H1 (cell line): ENCODE measurements at regions not wholly inside any gene's neighbourhood (a gene's known extent, or its start where the extent isn't known, plus 50 kb on each side); places are given as distances from the start of the nearest gene placed in this dataset.
"Not testable (repeated sequence)": the region's sequence is repeated elsewhere in the genome, so short reads cannot be mapped to it uniquely, and the experiment has no call there.

Experiments used
- CTCF ChIA-PET: fragments of 300-600 bp; sonication (Branson Sonifier 250); formaldehyde crosslinking; loops from one replicate; lab custom pipeline; 2021; ENCODE audit not compliant: partially characterized antibody; lab: Charles Lee
- POLR2A ChIA-PET: fragments of 300-600 bp; sonication (Branson Sonifier 250); formaldehyde crosslinking; loops from one replicate; lab custom pipeline; 2021; ENCODE audit warnings: inconsistent platforms; ENCODE audit not compliant: partially characterized antibody; lab: Charles Lee
- DNase-seq, 2 experiments: peaks; one replicate each; pipeline versions ENCODE4 v3.0.0 to v3.0.0-alpha.2; 2010 to 2022; ENCODE audit warnings: low spot score in 2 of 2, low read depth in 1 of 2, mixed read lengths in 1 of 2
- FAIRE-seq: peaks from 2 replicates; lab custom pipeline; 2011; peaks lifted over from hg19 to GRCh38; lab: Jason Lieb, UNC
- H2AFZ ChIP-seq: 2 replicates; pipeline ENCODE4 v1.8.1; 2012; ENCODE audit warnings: low read length, inconsistent platforms
- H2AK5ac ChIP-seq: 2 replicates; pipeline ENCODE4 v1.6.1; 2013; ENCODE audit warnings: low read depth, low read length
- H2BK120ac ChIP-seq: replicated peaks from 2 replicates; pipeline ENCODE3; 2013; ENCODE audit warnings: low read depth, low read length, inconsistent platforms
- H2BK12ac ChIP-seq: 2 replicates; pipeline ENCODE4 v1.6.1; 2013; ENCODE audit warnings: low read depth, low read length
- H2BK15ac ChIP-seq: 2 replicates; pipeline ENCODE4 v1.6.1; 2013; ENCODE audit warnings: low read length
- H2BK20ac ChIP-seq: 2 replicates; pipeline ENCODE4 v1.6.1; 2013; ENCODE audit warnings: low read length
- H2BK5ac ChIP-seq: 2 replicates; pipeline ENCODE4 v1.6.1; 2013; ENCODE audit warnings: low read depth, low read length
- H3K14ac ChIP-seq: 2 replicates; pipeline ENCODE4 v1.6.1; 2013; ENCODE audit warnings: inconsistent platforms; ENCODE audit not compliant: insufficient read length
- H3K18ac ChIP-seq: 2 replicates; pipeline ENCODE4 v1.6.1; 2013; ENCODE audit warnings: low read length; ENCODE audit errors: extremely low read depth
- H3K23ac ChIP-seq: 2 replicates; pipeline ENCODE4 v1.6.1; 2013; ENCODE audit warnings: inconsistent platforms; ENCODE audit not compliant: insufficient read length
- H3K23me2 ChIP-seq: 2 replicates; pipeline ENCODE4 v1.6.1; 2013; ENCODE audit warnings: low read depth, low read length
- H3K27ac ChIP-seq: 2 replicates; pipeline ENCODE4 v1.6.1; 2011; ENCODE audit warnings: low read depth, low read length, inconsistent platforms
- H3K27me3 ChIP-seq, 4 experiments: replicated peaks in 1 of 4; 1 replicate in 1 of 4; 2 replicates in 3 of 4; pipeline versions ENCODE4 v1.6.1 to v1.8.1; 2011 to 2013; ENCODE audit warnings: low read length in 3 of 4, mild to moderate bottlenecking in 3 of 4, inconsistent platforms in 2 of 4, mixed read lengths in 2 of 4, moderate library complexity in 1 of 4; ENCODE audit not compliant: control insufficient read depth in 3 of 4, insufficient read depth in 3 of 4; ENCODE audit errors: extremely low read depth in 1 of 4
- H3K36me3 ChIP-seq, 4 experiments: 2 replicates each; pipeline versions ENCODE4 v1.6.1 to v1.8.1; 2011 to 2013; ENCODE audit warnings: mild to moderate bottlenecking in 4 of 4, low read length in 3 of 4, moderate library complexity in 2 of 4, control low read depth in 1 of 4, inconsistent platforms in 1 of 4; ENCODE audit not compliant: insufficient read depth in 4 of 4, control insufficient read depth in 2 of 4
- H3K4ac ChIP-seq: replicated peaks from 2 replicates; pipeline ENCODE3; 2013; ENCODE audit warnings: low read length, low read depth, mixed read lengths, inconsistent platforms; ENCODE audit not compliant: insufficient read length
- H3K4me1 ChIP-seq, 4 experiments: replicated peaks in 1 of 4; 1 replicate in 1 of 4; 2 replicates in 3 of 4; pipeline versions ENCODE4 v1.6.1 to v1.8.1; 2011 to 2013; ENCODE audit warnings: low read length in 3 of 4, inconsistent platforms in 2 of 4, mixed read lengths in 1 of 4; ENCODE audit not compliant: insufficient read depth in 4 of 4, control insufficient read depth in 3 of 4
- H3K4me2 ChIP-seq, 2 experiments: 2 replicates each; pipeline versions ENCODE4 v1.6.1 to v1.8.1; 2011 to 2013; ENCODE audit warnings: low read depth in 2 of 2, low read length in 2 of 2, control low read depth in 1 of 2, inconsistent platforms in 1 of 2, mild to moderate bottlenecking in 1 of 2; ENCODE audit not compliant: insufficient read depth in 1 of 2
- H3K4me3 ChIP-seq, 4 experiments: fragments of 200-600, 300-600 bp in 1 of 4; sonication (generic), shearing (Covaris generic), sonication (Bioruptor Twin) in 1 of 4; 2 replicates each; pipeline versions ENCODE4 v1.5.1 to v1.8.1; 2011 to 2016; ENCODE audit warnings: low read length in 4 of 4, low read depth in 3 of 4, control low read depth in 2 of 4, inconsistent platforms in 2 of 4, mild to moderate bottlenecking in 2 of 4, mixed read lengths in 1 of 4, moderate library complexity in 1 of 4; ENCODE audit not compliant: insufficient read depth in 2 of 4; ENCODE audit errors: extremely low read depth in 1 of 4
- H3K56ac ChIP-seq: replicated peaks from 2 replicates; pipeline ENCODE3; 2013; ENCODE audit warnings: low read depth, mild to moderate bottlenecking, mixed read lengths, low read length, inconsistent platforms; ENCODE audit not compliant: insufficient read length
- H3K79me1 ChIP-seq: 2 replicates; pipeline ENCODE4 v1.6.1; 2013; ENCODE audit warnings: low read depth, low read length, control low read depth
- H3K79me2 ChIP-seq, 2 experiments: 2 replicates each; pipeline versions ENCODE4 v1.6.1 to v1.8.1; 2012 to 2013; ENCODE audit warnings: low read length in 2 of 2, mild to moderate bottlenecking in 2 of 2, inconsistent platforms in 1 of 2; ENCODE audit not compliant: insufficient read depth in 2 of 2, control insufficient read depth in 1 of 2
- H3K9ac ChIP-seq, 4 experiments: replicated peaks in 1 of 4; 1 replicate in 1 of 4; 2 replicates in 3 of 4; pipeline versions ENCODE4 v1.6.1 to v1.8.1; 2011 to 2013; ENCODE audit warnings: low read depth in 3 of 4, low read length in 3 of 4, control low read depth in 2 of 4, mild to moderate bottlenecking in 2 of 4, moderate library complexity in 2 of 4, inconsistent platforms in 1 of 4; ENCODE audit errors: extremely low read depth in 1 of 4
- H3K9me3 ChIP-seq, 2 experiments: 2 replicates each; pipeline versions ENCODE4 v1.6.1 to v1.8.1; 2012 to 2013; ENCODE audit warnings: mild to moderate bottlenecking in 2 of 2, moderate library complexity in 2 of 2, control low read depth in 1 of 2, inconsistent platforms in 1 of 2, low read depth in 1 of 2, low read length in 1 of 2, mixed read lengths in 1 of 2; ENCODE audit not compliant: insufficient read depth in 2 of 2
- H4K20me1 ChIP-seq, 2 experiments: replicated peaks in 1 of 2; 2 replicates each; pipeline versions ENCODE3 to v1.8.1; 2011 to 2013; ENCODE audit warnings: inconsistent platforms in 2 of 2, low read length in 2 of 2, mild to moderate bottlenecking in 1 of 2; ENCODE audit not compliant: insufficient read depth in 2 of 2, control insufficient read depth in 1 of 2
- H4K5ac ChIP-seq: 2 replicates; pipeline ENCODE4 v1.6.1; 2013; ENCODE audit warnings: low read length, low read depth, mixed read lengths, inconsistent platforms; ENCODE audit not compliant: insufficient read length
- H4K8ac ChIP-seq: 2 replicates; pipeline ENCODE4 v1.8.0; 2013; ENCODE audit warnings: mild to moderate bottlenecking, moderate library complexity, low read length, inconsistent platforms; ENCODE audit not compliant: insufficient read depth; ENCODE audit errors: extremely low read depth
- H4K91ac ChIP-seq: replicated peaks from 2 replicates; pipeline ENCODE3; 2013; ENCODE audit warnings: low read length, mixed read lengths, inconsistent platforms; ENCODE audit not compliant: insufficient read length
- WGBS, 2 experiments: shearing (Covaris generic) in 1 of 2; methylation state at CpG; one replicate each; pipeline versions ENCODE4 v1.1.6 to v1.1.7; 2013 to 2015; ENCODE audit warnings: low lambda C conversion rate in 2 of 2, mixed read lengths in 2 of 2, inconsistent platforms in 1 of 2, low coverage in 1 of 2, missing lambda C conversion rate in 1 of 2; ENCODE audit not compliant: insufficient replicate concordance in 2 of 2, insufficient coverage in 1 of 2, insufficient read length in 1 of 2; ENCODE audit errors: extremely low coverage in 1 of 2, missing lambda C conversion rate in 1 of 2; 5-methylcytosine and 5-hydroxymethylcytosine counted together

DNA sequence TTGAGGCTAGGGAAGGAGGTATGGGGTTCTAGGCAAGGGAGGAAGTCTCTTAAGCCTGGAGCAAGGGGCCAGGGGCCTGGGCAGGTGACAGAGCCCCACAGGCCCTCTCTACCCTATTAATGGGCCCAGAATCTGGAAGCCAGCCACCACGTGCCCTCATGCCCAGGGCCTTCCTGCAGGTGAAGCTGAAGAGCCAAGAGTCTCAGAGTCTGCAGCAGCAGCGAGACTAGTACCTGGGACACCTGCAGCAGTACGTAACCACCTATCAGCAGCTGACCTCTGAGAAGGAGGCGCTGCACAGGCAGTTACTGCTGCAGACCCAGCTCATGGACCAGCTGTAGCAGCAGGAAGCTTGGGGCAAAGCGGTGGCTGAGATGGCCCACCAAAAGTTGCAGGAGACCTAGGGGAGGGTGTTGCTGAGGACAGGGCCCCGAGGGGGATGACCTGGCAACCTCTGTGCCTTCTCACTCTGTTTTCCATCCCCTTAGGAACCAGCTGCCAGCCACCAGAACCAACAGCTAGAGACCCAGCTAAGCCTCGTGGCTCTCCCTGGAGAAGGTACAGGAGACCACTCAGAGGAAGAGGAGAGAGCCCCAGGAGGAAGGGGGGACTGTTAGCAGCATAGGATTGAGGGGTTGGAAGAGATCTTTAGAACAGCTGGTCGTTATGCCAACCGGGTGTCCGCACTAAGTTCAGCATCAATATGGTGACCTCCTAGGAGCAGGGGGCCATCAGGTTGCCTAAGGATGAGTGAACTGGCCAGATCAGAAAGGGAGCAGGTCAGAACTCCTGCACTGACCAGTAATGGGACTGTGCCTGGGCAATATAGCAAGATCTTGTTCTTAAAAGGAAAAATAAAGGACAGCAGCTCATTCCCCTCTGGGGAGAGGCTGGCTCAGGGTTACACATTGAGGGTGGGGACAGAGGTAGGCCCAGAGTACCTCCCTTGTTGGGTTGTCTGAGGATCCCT is 58.5 kb upstream of the UBE2Q2 start:
- H2BK15ac ChIP-seq, H2BK12ac ChIP-seq, H3K4me2 ChIP-seq, H4K20me1 ChIP-seq, H3K23me2 ChIP-seq, H3K14ac ChIP-seq, H2BK120ac ChIP-seq, POLR2A ChIA-PET, H3K56ac ChIP-seq, H3K27ac ChIP-seq, H2AK5ac ChIP-seq, H3K79me2 ChIP-seq, H3K18ac ChIP-seq, H2AFZ ChIP-seq, H4K91ac ChIP-seq, FAIRE-seq, H3K9me3 ChIP-seq, H2BK20ac ChIP-seq, H3K79me1 ChIP-seq, H3K4me1 ChIP-seq, H3K9ac ChIP-seq, H3K27me3 ChIP-seq, DNase-seq, H3K4ac ChIP-seq, H3K23ac ChIP-seq, H4K5ac ChIP-seq, H2BK5ac ChIP-seq, H3K4me3 ChIP-seq, H4K8ac ChIP-seq, H3K36me3 ChIP-seq: not testable (repeated sequence)
- CTCF ChIA-PET, result interaction anchor here (1.2 to 6.7 kb wide), 5 partner anchors 16 to 136 kb away, joined by 3 to 83 read pairs (median 5); no protein-coding TSS in a partner anchor
- 98% methylated on average over 7 of the region's 10 CpGs; no CpG with 5 or more reads in 1 of the 2 experiments for WGBS, 2 experiments
